DOHH2 (cell line): ENCODE measurements at regions not wholly inside any gene's neighbourhood (a gene's known extent, or its start where the extent isn't known, plus 50 kb on each side); places are given as distances from the start of the nearest gene placed in this dataset.

Source experiments
- H3F3A ChIP-seq: fragments of 200-600 bp; sonication (generic), shearing (Covaris generic); 2 replicates; pipeline ENCODE4 v1.6.0; 2016; ENCODE audit warnings: antibody characterized with exemption, mild to moderate bottlenecking; ENCODE audit not compliant: control insufficient read depth, insufficient read depth
- H3K27ac ChIP-seq: fragments of 200-600 bp; sonication (generic); 2 replicates; pipeline ENCODE4 v1.5.1; 2014; ENCODE audit warnings: low read depth, mild to moderate bottlenecking, low read length, moderate library complexity
- H3K27me3 ChIP-seq: fragments of 200-600 bp; sonication (generic); 2 replicates; pipeline ENCODE4 v1.6.1; 2014; ENCODE audit warnings: mild to moderate bottlenecking, low read length, mixed read lengths; ENCODE audit not compliant: control insufficient read depth
- H3K36me3 ChIP-seq: fragments of 200-600 bp; sonication (generic); 2 replicates; pipeline ENCODE4 v1.6.1; 2014; ENCODE audit warnings: mild to moderate bottlenecking, low read length, moderate library complexity, mixed read lengths; ENCODE audit not compliant: control insufficient read depth
- H3K4me1 ChIP-seq: fragments of 200-600 bp; sonication (generic); 2 replicates; pipeline ENCODE4 v1.6.1; 2014; ENCODE audit warnings: mild to moderate bottlenecking, low read length, mixed read lengths; ENCODE audit not compliant: control insufficient read depth
- H3K4me2 ChIP-seq: fragments of 200-600 bp; sonication (generic); 2 replicates; pipeline ENCODE4 v1.6.0; 2014; ENCODE audit warnings: mild to moderate bottlenecking, low read length, moderate library complexity
- H3K4me3 ChIP-seq: fragments of 200-600 bp; sonication (generic); 2 replicates; pipeline ENCODE4 v1.5.1; 2014; ENCODE audit warnings: mild to moderate bottlenecking, low read length, mixed read lengths
- H3K79me2 ChIP-seq: fragments of 200-600 bp; sonication (generic); 2 replicates; pipeline ENCODE4 v1.6.1; 2014; ENCODE audit warnings: mild to moderate bottlenecking, low read length, mixed read lengths; ENCODE audit not compliant: control insufficient read depth
- H3K9me2 ChIP-seq: fragments of 200-600 bp; sonication (generic); replicated peaks from 2 replicates; pipeline ENCODE4 v1.6.1; 2014; ENCODE audit warnings: mild to moderate bottlenecking, low read length, mixed read lengths; ENCODE audit not compliant: control insufficient read depth
- H3K9me3 ChIP-seq: fragments of 200-600 bp; sonication (generic); 2 replicates; pipeline ENCODE4 v1.6.1; 2014; ENCODE audit warnings: antibody characterized with exemption, low read length, mixed read lengths; ENCODE audit not compliant: control insufficient read depth, insufficient read depth
- H4K20me1 ChIP-seq: fragments of 200-600 bp; sonication (generic); 2 replicates; pipeline ENCODE4 v1.6.0; 2014; ENCODE audit warnings: low read depth, mild to moderate bottlenecking, antibody characterized with exemption, low read length, moderate library complexity; ENCODE audit not compliant: control insufficient read depth, insufficient read depth
- CTCF ChIP-seq: fragments of 200-600 bp; sonication (generic); IDR thresholded peaks from one replicate; pipeline ENCODE4 v1.5.1; 2014; ENCODE audit warnings: antibody characterized with exemption, mild to moderate bottlenecking, low read depth, low read length; ENCODE audit not compliant: poor library complexity, severe bottlenecking
- EZH2phosphoT487 ChIP-seq: fragments of 200-600 bp; sonication (generic); IDR thresholded peaks from 2 replicates; pipeline ENCODE4 v1.6.1; 2017; ENCODE audit warnings: borderline replicate concordance, mild to moderate bottlenecking, antibody characterized with exemption, low read length, moderate library complexity, mixed read lengths

GRCh38 chrX:113048896-113049295, 208.3 kb upstream of the AMOT start:
- no peaks in the 10 kb centered on the region for H3K4me1 ChIP-seq
- no peak overlapping the region for H3K27ac ChIP-seq
- H3K27me3 ChIP-seq, result no peaks in the 10 kb centered on the region
- no peak for TF ChIP-seq EZH2phosphoT487
- no peak for TF ChIP-seq CTCF
- no peaks in the 10 kb centered on the region for H4K20me1 ChIP-seq
- no peak overlapping the region for H3K4me2 ChIP-seq
- no peaks in the 10 kb centered on the region for H3K79me2 ChIP-seq
- H3K36me3 ChIP-seq, result no peaks in the 10 kb centered on the region
- H3K4me3 ChIP-seq, result no peak overlapping the region
- no peaks in the 10 kb centered on the region for H3K9me3 ChIP-seq
- H3K9me2 ChIP-seq, result no peaks in the 10 kb centered on the region
- H3F3A ChIP-seq, result no peaks in the 10 kb centered on the region

- no peaks in the 10 kb centered on the region for H3F3A ChIP-seq
- no peaks in the 10 kb centered on the region for H3K4me1 ChIP-seq
- no peak overlapping the region for H3K27ac ChIP-seq
- H3K4me3 ChIP-seq, result no peak overlapping the region
- no peaks in the 10 kb centered on the region for H3K27me3 ChIP-seq
- H3K9me2 ChIP-seq, result no peaks in the 10 kb centered on the region
- no peaks in the 10 kb centered on the region for H4K20me1 ChIP-seq
- no peak overlapping the region for H3K4me2 ChIP-seq
- no peaks in the 10 kb centered on the region for H3K79me2 ChIP-seq
- no peaks in the 10 kb centered on the region for H3K9me3 ChIP-seq
- H3K36me3 ChIP-seq, result no peaks in the 10 kb centered on the region
- TF ChIP-seq EZH2phosphoT487 (no peak), CTCF (no peak)
Measured at GRCh38 chrX:113048480-113048879, 207.8 kb upstream of the AMOT start.

- Histone ChIP-seq H3K27me3 (no peaks in the 10 kb centered on the region), H4K20me1 (no peaks in the 10 kb centered on the region), H3K36me3 (no peaks in the 10 kb centered on the region), H3K4me1 (no peaks in the 10 kb centered on the region), H3F3A (no peaks in the 10 kb centered on the region), H3K4me3 (no peak overlapping the region), H3K79me2 (no peaks in the 10 kb centered on the region), H3K9me2 (no peaks in the 10 kb centered on the region), H3K9me3 (no peaks in the 10 kb centered on the region), H3K27ac (no peak overlapping the region), H3K4me2 (no peak overlapping the region)
- TF ChIP-seq CTCF (no peak), EZH2phosphoT487 (no peak)
Measured at GRCh38 chrX:113033966-113034680, 193.5 kb upstream of the AMOT start.
